HEK293 (cell line): ENCODE measurements at regions not wholly inside any gene's neighbourhood (a gene's known extent, or its start where the extent isn't known, plus 50 kb on each side); places are given as distances from the start of the nearest gene placed in this dataset.

Experiments used
- CTCF ChIP-seq: fragments of 450-650 bp; formaldehyde crosslinking; IDR thresholded peaks from 2 replicates; pipeline ENCODE4 v1.5.1; 2016; ENCODE audit warnings: missing biosample characterization, missing genetic modification characterization
- HOXA7 ChIP-seq: sonication (generic); formaldehyde crosslinking; IDR thresholded peaks from 2 replicates; pipeline ENCODE4 v1.8.1; 2022; ENCODE audit warnings: missing genetic modification reagents, borderline replicate concordance
- MYNN ChIP-seq: fragments of 450-650 bp; formaldehyde crosslinking; IDR thresholded peaks from 2 replicates; pipeline ENCODE4 v1.5.1; 2016; ENCODE audit warnings: missing biosample characterization, missing genetic modification characterization, borderline replicate concordance
- REST ChIP-seq: fragments of 450-650 bp; formaldehyde crosslinking; IDR thresholded peaks from 2 replicates; pipeline ENCODE4 v1.5.1; 2016; ENCODE audit warnings: missing biosample characterization, missing genetic modification characterization
- TCF7L2 ChIP-seq: IDR thresholded peaks from 2 replicates; pipeline ENCODE4 v1.6.1; 2011; ENCODE audit warnings: low read depth, mild to moderate bottlenecking, inconsistent platforms, low read length, moderate library complexity, borderline replicate concordance
- ZBTB44 ChIP-seq: fragments of 450-650 bp; IDR thresholded peaks from 2 replicates; pipeline ENCODE4 v1.5.1; 2018; ENCODE audit warnings: missing biosample characterization, mild to moderate bottlenecking, missing genetic modification characterization
- ZNF146 ChIP-seq: fragments of 450-650 bp; formaldehyde crosslinking; IDR thresholded peaks from 2 replicates; pipeline ENCODE4 v1.5.1; 2016; ENCODE audit warnings: missing biosample characterization, missing genetic modification characterization
- ZNF341 ChIP-seq: fragments of 450-650 bp; formaldehyde crosslinking; IDR thresholded peaks from 2 replicates; pipeline ENCODE4; 2016; ENCODE audit warnings: low read depth, missing biosample characterization, missing genetic modification characterization
- ZNF391 ChIP-seq: fragments of 450-650 bp; formaldehyde crosslinking; IDR thresholded peaks from 2 replicates; pipeline ENCODE4 v1.5.1; 2016; ENCODE audit warnings: low read depth, missing biosample characterization, missing genetic modification characterization, borderline replicate concordance
- ZNF426 ChIP-seq: fragments of 450-650 bp; formaldehyde crosslinking; IDR thresholded peaks from 2 replicates; pipeline ENCODE4 v1.5.1; 2017; ENCODE audit warnings: missing biosample characterization, missing genetic modification characterization, mild to moderate bottlenecking, inconsistent platforms, moderate library complexity
- ZNF473 ChIP-seq: fragments of 450-650 bp; formaldehyde crosslinking; IDR thresholded peaks from 2 replicates; pipeline ENCODE4 v1.5.1; 2017; ENCODE audit warnings: missing biosample characterization, missing genetic modification characterization
- ZNF791 ChIP-seq: fragments of 450-650 bp; formaldehyde crosslinking; IDR thresholded peaks from 2 replicates; pipeline ENCODE4 v1.5.1; 2016; ENCODE audit warnings: missing biosample characterization, missing genetic modification characterization

GRCh38 chr20:24357931-24358330 lies 111.5 kb upstream of the SYNDIG1 start:
- TF ChIP-seq CTCF (tag by site-specific recombination) (no peak), ZNF146 (tag by site-specific recombination) (no peak), ZNF341 (tag by site-specific recombination) (no peak), TCF7L2 (no peak), ZNF473 (tag by site-specific recombination) (no peak), HOXA7 (CRISPR knock-in tag) (no peak), ZNF426 (tag by site-specific recombination) (no peak), MYNN (no peak), ZBTB44 (tag by site-specific recombination) (no peak), ZNF391 (tag by site-specific recombination) (no peak), REST (no peak), ZNF791 (tag by site-specific recombination) (no peak)
